GM12873 (cell line): ENCODE measurements at regions not wholly inside any gene's neighbourhood (a gene's known extent, or its start where the extent isn't known, plus 50 kb on each side); places are given as distances from the start of the nearest gene placed in this dataset.

Source experiments
- TF ChIP-seq, protein P1 (sequence below): IDR thresholded peaks from 2 replicates; pipeline ENCODE4 v1.5.1; 2012; ENCODE audit warnings: low read depth, mild to moderate bottlenecking, moderate library complexity, low read length, control low read depth; ENCODE audit not compliant: insufficient read depth; ENCODE audit errors: missing control alignments

DNA sequence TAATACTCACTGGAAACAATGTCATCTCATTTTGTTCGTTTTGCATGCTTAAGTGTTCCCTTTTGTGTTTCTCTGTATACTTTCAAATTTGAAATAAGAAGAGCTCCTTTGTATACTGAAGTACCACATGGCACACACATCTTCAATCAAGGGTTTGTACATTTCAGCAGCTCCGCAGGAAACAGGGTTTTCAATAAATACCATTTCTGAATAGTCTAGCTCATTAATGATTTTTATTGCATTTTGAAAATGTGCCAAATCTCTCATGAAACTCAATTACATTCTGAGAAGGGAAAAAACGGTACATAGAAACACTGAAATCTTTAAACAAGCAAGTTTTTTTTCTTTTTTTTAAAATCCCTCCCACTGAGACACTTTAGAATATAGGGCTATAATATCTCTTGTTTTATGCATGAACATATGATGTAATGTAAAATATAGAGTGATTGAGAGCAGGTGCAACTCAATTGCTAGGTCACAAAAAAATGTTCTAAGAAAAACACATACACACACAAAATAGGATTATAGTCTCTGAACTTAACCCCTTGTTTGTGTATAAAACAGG lies 914.2 kb upstream of the PCDH7 start:
- TF ChIP-seq, protein P1, sequence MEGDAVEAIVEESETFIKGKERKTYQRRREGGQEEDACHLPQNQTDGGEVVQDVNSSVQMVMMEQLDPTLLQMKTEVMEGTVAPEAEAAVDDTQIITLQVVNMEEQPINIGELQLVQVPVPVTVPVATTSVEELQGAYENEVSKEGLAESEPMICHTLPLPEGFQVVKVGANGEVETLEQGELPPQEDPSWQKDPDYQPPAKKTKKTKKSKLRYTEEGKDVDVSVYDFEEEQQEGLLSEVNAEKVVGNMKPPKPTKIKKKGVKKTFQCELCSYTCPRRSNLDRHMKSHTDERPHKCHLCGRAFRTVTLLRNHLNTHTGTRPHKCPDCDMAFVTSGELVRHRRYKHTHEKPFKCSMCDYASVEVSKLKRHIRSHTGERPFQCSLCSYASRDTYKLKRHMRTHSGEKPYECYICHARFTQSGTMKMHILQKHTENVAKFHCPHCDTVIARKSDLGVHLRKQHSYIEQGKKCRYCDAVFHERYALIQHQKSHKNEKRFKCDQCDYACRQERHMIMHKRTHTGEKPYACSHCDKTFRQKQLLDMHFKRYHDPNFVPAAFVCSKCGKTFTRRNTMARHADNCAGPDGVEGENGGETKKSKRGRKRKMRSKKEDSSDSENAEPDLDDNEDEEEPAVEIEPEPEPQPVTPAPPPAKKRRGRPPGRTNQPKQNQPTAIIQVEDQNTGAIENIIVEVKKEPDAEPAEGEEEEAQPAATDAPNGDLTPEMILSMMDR, result no peak

DNA sequence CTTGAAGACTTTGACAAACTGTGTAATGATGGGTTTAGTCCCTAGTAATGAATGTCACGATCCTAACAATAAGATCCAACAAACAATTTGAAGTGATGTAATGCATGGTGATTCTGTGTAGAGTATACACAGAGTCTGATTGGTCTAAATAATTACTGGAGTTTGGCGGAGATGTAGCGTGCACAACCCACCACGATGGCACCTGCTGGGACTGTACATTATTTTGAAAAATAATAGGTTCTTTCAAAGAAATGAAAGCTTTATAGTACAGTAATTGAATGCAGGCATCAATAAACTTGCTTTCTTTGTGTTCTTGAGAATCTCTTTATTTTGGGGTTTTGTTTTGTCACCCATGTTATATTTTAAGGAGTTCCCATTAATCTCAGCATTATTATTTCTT lies 902.2 kb upstream of the PCDH7 start:
- TF ChIP-seq, protein P1, result no peak

DNA sequence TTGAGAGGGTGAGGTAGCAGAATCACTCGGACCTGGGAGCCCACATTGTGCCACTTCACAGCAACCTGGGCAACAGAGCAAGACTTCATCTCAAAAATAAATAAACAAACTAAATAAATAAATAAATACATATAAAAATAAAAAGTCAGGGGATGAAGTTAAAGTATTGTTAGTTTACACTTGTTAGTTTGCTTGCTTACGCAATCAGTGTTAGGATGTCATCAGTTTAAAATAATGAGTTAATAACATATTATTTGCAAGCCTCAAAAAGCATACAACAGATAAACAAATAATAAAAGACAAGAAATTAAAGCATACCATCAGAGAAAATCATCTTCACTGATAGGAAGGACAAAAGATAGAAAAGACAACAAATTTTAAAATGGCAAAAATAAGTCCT lies 891.1 kb upstream of the PCDH7 start:
- TF ChIP-seq, protein P1, result no peak

DNA sequence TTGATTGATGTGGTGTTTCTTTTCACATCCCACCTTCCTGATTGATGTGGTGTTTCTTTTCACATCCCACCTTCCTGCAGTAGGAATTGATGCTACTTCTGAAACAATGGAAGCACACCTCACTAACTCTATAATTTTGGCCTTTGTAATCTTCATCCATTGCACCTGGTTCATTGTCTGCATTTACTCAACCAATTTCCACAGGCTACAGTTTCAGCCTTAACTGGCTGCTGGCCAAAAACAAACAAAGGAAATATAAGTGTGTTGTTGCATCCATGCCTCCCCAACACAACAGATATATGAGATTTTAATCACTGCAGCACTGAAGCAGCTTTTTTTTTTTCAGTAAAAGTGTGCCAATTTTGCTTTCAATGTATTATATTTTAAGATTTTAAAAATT lies 867.6 kb upstream of the PCDH7 start:
- TF ChIP-seq, protein P1, result no peak

DNA sequence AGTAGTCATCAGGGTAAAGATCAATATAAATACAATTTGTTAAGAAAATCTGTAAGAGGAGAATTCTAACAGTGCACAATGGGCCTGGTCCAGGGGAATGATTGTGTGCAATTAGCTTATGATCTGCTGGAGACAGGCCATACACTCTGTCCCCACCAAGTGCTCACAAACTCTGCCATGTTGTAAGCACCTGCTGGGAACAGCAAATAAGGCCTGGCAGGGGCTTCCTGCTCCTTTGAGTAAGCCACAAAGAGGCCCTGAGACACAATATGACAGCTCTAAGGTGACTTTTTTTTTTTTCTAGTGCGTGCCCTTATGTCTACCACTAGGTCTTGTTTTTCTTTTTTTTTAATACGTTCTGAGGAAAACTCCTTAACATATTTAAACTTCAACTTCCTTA lies 866.3 kb upstream of the PCDH7 start:
- TF ChIP-seq, protein P1, result no peak

DNA sequence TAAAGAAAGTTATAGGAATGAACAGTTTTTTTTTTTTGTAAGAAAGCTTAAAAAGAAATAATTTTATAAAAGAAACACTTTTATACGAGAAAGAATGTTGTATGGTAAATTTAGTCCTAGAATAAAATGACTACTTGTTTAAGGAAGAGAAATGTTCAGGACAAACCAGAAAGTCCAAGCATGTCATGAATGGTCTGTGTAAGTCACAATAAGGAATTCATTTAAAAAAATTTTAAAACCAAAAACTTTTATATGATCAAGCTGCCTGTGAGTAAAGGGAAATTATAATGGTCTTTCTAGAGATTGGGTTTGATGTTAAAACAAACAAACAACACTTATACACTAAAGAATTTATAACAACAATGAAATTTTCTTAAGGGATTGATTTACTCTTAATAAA lies 858.9 kb upstream of the PCDH7 start:
- TF ChIP-seq, protein P1, result no peak

DNA sequence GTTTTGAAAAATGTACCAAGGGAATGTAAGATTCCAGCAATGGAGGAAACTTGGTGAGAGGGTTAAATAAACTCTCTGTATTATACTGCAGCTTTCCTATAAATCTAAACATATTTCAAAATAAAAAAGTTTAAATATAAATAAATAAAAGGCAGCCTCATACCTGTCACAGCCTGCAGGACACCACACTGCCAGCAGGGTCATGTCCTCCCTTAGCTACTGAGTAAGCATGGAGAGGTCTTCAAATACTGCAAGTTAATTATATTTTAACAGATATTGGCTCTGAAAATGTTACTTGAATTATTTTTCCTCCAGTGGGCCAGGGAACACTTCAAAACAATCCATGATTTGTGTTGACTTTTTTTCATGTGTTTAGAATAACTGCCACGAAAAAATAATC lies 852.8 kb upstream of the PCDH7 start:
- TF ChIP-seq, protein P1, result no peak

DNA sequence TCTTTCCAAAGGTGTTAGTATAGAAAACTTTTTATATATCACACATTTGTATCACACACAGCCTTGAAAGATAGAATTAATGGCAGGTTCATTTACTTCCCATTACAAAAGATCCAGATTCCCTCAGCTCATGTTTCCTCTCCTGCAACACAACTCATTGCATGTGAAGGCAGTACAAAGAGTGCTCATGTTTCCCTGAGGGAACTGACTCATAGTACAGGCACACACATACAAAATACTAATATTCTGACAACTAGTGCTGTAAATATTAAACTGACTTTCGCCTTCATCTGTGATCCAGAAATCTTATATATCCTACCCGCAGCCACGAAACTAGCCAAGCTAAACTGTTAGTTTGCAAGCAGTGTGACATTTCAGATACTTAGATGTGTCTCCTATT lies 819.8 kb upstream of the PCDH7 start:
- TF ChIP-seq, protein P1, result no peak
